Activated CD4-positive, alpha-beta T cell treated with anti-CD3 and anti-CD28 coated beads, Interleukin-2, amount 50 U/mL, for 16 hours (primary cell): ENCODE measurements at regions not wholly inside any gene's neighbourhood (a gene's known extent, or its start where the extent isn't known, plus 50 kb on each side); places are given as distances from the start of the nearest gene placed in this dataset.

Experiments used
- DNase-seq: peaks from one replicate; pipeline ENCODE4 v3.0.0-alpha.2; 2020

DNA sequence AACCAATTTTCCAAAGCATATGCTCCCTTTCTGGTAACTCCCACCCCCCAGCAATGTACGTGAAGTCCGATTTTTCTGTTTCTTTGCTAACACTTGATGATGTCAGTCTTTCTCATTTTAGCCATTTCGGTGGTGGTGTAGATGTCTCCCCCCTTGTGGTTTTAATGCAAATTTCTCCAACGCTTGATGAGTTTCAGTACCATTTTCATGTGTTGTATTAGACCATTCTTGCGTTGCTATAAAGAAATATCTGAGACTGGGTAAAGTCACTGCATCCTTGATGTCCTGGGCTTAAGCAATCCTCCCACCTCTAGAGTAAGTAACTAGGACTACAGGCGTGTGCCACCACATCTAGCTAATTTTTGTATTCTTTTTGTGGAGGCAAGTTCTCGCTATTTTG, 148.4 kb upstream of the VCX3A start:
- DNase-seq, result no peak

DNA sequence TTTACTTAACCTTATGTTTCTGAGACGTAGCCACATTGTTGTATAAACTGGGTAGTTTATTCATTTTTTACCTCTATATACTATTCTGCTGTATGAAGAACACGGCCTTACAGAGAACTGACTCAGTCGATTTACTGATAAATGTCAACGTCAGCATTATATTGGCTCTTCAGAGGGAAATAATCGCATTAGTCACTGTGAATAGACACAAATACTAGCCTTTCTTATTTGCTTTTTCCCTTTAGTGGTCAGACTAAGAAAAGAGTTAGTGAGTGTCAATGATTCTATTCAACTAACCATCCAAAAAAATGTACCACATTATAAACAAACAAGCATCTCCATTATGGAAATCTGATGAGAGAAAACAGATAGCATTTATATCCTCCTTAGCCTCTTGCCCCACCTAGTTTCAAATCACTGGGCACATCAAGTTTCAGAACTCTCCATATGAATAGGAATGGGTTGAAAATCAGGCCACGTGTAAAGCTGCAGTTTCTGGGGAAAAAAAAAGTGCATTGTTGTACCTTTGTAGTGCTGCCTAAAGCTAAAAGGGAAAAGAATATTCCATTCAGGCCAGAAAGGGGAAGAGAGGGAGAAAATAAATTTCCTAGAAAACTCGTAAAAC, 146.7 kb upstream of the VCX3A start:
- DNase-seq, result no peak

DNA sequence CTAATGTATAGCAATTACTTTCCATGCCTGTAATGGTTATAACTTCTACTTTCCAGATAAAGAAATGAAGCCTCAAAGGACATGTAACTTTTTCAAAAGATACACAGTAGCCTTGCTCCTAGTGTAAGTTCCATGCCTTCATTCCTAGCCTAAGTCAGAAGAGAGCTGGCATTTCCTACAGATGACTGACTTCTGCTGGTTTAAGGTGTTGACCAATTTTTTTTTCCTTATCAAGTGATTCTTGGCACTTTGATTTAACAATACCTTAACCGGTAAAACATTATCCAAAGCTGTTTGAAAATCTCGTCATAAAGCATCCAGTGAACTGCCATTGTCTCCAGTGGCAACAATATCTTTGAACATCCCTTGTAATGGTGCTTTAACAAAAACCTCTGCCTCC, 145.1 kb upstream of the VCX3A start:
- DNase-seq, result no peak

DNA sequence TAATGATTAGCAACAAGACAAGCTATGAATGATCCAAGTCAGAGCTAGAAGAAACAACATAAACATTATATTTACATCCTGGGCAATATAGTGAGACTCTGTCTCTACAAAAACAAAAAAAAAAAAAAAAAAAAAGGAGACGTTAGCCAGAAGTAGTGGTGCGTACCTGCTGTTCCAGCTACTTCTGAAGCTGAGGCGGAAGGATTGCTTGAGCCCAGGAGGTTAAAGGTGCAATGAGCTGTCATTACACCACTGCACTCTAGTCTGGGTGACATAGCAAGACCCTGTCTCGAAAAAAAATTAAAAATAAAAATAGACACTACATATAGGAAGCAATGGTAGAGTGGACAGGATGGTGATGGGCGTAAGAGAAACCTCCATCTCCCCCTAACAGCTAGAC, 144.6 kb upstream of the VCX3A start:
- DNase-seq, result no peak

DNA sequence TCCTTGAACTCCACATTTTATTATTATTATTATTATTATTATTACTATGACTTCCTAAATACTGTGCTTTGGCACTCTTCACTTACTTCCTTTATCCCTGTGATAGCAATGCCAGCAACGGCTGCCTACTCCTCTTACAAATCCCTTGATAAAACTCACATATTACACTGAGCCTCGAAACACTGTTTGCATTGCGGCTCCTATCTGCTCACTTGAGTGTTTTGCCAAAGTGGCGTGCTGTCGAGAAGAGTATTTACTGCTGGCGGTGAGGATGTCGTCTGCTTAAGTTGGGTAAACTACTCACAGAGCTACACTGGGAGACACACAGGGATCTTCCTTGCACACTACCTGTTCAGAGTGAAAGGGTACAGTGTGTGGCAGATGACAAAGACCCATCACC, 143.4 kb upstream of the VCX3A start:
- DNase-seq, result no peak

DNA sequence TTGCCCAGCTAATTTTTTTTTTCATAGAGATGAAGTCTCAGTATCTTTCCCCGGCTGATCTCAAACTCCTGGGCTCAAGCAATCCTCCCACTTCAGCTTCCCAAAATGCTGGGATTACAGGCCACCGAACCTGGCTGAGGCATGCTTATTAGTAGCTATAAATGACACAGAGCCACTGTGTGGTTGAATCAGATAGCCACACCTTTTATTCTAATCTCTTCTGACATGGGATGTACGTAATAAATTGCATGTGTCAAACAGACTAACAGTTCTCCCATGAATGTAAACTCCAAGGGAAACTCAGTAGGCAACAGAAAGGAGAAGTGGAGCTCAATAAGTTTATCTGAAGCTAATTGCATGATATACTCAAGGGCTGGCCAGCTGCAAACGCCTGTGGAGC, 139.8 kb upstream of the VCX3A start:
- no peak for DNase-seq

DNA sequence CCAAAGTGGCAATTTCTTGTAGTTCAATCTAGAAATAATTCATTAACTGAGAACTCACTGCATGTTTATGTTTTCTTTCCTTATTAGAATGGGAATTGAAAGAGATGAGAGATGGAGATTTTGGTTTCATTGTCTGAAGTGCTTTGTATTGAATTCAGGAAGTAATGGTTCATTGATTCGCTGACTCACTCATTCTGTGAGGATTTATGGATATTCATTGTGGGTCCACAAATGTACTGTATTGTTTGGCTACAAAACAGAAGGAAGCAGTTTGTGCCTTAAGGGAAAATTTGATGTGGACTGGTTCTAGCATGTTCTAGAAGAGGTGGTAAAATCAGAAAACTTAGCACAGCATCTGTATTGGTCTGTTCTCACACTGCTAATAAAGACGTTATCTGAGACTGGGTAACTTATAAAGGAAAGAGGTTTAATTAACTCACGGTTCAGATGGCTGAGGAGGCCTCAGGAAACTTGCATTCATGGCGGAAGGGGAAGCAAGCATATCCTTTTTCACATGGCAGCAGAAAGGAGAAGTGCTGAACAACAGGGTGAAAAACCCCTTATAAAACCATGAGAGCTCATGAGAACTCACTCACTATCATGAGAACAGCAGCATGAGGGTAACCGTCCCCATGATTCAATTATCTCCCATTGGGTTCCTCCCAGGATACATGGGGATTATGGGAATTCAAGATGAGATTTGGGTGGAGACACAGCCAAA, 132.3 kb upstream of the VCX3A start:
- no peak for DNase-seq

DNA sequence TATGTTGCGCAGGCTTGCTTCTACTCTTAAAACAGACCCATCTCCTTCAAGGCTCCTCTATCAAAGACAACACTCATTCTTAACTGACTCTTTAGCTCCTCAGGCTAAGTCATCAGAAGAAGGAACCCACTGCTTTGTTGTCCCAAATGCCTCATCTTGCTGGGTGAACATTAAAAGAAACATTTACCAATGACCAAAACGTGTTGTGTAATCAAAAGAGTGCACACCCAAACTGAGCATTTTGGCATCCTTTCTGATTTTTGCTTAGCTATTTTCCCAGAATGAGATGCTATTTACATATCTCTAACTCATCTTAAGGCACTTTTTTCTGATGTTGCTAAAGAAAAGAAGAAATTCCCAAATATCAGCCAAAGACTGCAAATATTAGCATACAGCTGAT, 131.7 kb upstream of the VCX3A start:
- DNase-seq, result no peak

DNA sequence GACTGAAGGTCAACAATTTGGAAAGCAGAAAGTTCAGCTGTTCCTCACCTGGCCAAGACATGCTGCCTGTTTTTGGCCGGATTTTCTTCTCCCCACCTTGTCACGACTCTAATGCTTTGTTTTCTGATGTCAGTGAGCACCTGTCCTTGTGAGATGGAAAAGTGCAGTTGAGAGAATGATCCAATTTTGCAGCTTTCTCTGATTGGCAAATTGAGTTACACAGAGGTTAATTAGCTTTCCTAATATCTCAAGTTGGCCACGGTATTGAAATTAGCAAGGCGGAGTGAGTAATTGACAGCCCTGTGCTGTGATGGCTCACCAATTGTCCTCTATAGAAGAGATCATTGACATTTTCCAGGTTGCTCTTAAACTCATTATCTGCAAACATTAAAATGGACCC, 126.8 kb upstream of the VCX3A start:
- DNase-seq, result no peak

DNA sequence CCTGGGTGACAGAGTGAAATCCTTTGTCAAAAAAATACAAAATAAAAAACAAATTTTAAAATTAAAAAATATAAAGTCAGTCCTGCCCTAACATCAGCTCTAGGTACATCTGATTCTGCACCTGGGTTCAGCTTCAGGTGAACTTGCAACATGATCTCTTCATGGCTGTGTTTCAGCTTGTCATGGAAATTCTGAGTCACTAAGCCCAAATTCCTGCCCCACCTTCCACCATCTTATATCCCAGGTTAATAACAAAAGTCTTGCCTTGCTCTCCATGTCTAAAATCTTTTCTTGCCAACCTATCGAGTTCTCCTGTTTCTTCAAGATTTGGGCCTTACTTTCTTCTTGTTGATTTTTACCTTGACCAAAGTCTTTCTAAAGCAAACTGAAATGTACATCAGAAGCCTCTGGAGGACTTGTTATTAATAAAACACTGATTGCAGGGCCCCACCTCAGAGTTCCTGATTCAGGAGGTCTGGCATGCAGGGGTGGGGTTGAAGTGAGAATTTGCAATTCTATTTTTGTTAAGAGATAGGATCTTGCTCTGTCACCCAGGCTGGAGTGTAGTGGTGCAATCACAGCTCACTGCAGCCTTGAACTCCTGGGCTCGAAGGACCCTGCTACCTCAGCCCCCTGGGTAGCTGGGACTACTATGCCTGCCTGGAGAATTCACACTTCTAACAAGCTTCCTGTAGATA, 125.8 kb upstream of the VCX3A start:
- no peak for DNase-seq

DNA sequence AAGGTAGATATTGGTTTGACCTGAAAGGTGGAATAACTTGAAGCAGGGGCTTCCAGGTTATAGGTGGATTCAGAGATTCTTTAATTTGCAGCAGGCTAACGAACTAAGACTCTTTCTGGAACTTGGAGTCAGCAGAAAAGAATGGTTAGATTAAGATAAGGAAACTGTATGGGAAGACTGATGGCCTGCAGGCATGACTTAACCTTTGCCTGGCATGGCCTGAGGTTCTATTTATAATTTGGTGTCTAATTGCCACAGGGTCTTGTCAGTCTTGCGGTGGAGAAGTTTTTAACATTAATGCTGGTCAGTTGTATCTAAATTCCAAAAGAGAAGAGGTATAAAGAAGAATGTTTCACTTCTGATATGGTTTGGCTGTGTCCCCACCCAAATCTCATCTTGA, 110.3 kb upstream of the VCX3A start:
- no peak for DNase-seq

DNA sequence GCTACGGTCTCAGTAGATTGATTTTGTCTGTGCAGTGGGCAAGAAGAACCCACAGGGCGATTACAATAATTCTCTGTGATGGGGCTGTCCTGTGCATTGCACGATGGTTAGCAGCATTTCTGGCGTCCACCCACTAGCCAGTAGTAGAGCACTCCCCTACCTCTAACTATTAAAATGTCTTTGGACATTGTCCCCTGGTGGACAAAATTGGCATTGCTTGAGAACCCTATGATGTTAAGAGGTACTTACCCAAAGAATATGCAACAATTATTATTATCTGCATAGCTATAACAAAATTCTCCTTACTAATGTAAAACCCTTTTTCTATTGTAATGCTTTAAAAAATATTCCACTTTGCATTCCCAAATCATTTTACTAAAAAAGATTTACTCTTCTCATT, 109.5 kb upstream of the VCX3A start:
- peak; percentile 4 for DNase-seq

DNA sequence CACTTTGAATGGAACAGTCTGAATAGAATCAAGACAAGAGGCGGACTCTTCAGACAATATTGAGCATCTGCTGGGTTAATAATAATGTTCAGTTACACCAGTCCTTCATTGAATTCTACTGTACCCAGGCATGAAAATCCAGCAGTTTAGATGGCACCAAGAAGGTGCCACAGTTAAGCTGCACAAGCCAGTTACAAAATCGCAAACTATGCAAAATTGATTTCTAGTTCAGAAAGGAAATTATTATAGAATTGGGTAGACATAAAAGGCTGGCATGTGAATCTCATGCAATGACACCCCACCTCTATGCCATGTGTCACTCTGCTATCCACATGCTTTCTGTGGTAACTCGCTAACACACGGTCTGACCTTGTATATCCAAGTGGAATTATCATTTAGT, 105.8 kb upstream of the VCX3A start:
- no peak for DNase-seq

DNA sequence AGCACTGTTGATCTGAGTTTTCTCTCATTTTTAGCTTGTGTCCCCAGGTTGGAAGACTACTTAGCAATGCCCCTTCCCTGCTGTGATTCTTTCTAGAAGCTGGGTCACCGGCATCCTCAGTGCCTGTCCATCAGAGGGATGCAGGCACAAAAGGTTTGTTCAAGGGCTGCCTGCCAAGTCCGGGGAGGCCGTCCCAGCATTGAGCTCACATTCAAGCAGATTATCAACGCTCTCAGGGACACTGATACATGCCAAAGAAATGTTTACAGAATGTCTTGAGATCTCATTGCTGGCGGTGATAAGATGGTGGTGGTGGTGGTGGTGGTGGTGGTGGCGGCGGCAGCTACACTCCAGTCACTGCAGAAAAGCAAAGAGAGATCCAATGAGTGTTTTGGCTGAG, 79.6 kb upstream of the VCX3A start:
- DNase-seq, result no peak

DNA sequence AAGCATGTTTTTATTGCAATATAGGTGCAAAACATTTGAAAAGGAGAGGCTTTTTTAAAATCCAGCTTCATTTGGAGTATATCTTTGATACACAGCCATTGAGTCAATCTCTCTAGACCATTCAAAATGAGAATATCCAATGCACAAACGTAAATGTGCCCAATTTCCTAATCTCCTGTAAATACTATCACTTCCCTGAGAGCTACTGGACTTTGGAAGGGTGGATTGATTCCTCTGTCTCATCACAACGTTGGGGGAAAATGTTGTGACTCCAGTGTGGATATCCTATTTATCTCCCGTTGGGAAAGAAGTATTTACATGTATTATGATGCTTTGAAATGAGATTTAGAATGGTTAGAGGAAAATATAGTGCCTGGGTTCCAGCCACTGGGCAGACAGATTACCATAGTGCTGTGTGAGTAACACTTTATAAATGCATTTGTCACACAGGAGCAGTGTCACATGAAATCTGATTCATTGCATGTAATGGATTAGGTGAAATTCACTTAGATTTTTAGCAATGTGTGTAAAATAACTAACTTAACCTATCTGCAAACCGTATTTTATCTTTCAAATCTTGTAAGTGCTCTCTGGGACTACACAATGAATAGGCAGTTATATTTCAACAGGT, 64.4 kb upstream of the VCX3A start:
- no peak for DNase-seq
